Renal cortical epithelial cell (primary cell): ENCODE measurements at regions not wholly inside any gene's neighbourhood (a gene's known extent, or its start where the extent isn't known, plus 50 kb on each side); places are given as distances from the start of the nearest gene placed in this dataset.
"Not testable (repeated sequence)": the region's sequence is repeated elsewhere in the genome, so short reads cannot be mapped to it uniquely, and the experiment has no call there.

Experiments
- DNase-seq: peaks from one replicate; pipeline ENCODE4 v3.0.0-alpha.2; 2011; ENCODE audit warnings: low read depth

- no peak for DNase-seq
Measured at GRCh38 chr9:108062680-108063079, 573.1 kb upstream of the KLF4 start.

GRCh38 chr9:108060175-108060574 lies 570.6 kb upstream of the KLF4 start:
- DNase-seq: no peak

GRCh38 chr9:108058135-108058814 lies 568.7 kb upstream of the KLF4 start:
- peak; percentile 50 for DNase-seq

GRCh38 chr9:108057421-108058134 lies 568.0 kb upstream of the KLF4 start:
- DNase-seq: peak; percentile 91

GRCh38 chr9:108056805-108057386 lies 567.3 kb upstream of the KLF4 start:
- peak; percentile 79 for DNase-seq

GRCh38 chr9:108056084-108056804 lies 566.7 kb upstream of the KLF4 start:
- DNase-seq: no peak

GRCh38 chr9:108054131-108054630 lies 564.6 kb upstream of the KLF4 start:
- DNase-seq: no peak

- DNase-seq: peak; percentile 86
Measured at GRCh38 chr9:108053555-108054061, 564.0 kb upstream of the KLF4 start.

GRCh38 chr9:108052431-108053080 lies 563.0 kb upstream of the KLF4 start:
- DNase-seq: no peak

GRCh38 chr9:108050894-108051293 lies 561.3 kb upstream of the KLF4 start:
- no peak for DNase-seq

- no peak for DNase-seq
Measured at GRCh38 chr9:108049671-108050494, 560.3 kb upstream of the KLF4 start.

GRCh38 chr9:108049026-108049607 lies 559.5 kb upstream of the KLF4 start:
- DNase-seq: peak; percentile 98

- DNase-seq: no peak
Measured at GRCh38 chr9:108048406-108049025, 558.9 kb upstream of the KLF4 start.

- DNase-seq: not testable (repeated sequence)
Measured at GRCh38 chr9:108047777-108048176, 558.2 kb upstream of the KLF4 start.

GRCh38 chr9:108047264-108047663 lies 557.7 kb upstream of the KLF4 start:
- DNase-seq: no peak

- no peak for DNase-seq
Measured at GRCh38 chr9:108045851-108046250, 556.3 kb upstream of the KLF4 start.

GRCh38 chr9:108043585-108043984 lies 554.0 kb upstream of the KLF4 start:
- no peak for DNase-seq

- peak; percentile 96 for DNase-seq
Measured at GRCh38 chr9:108041551-108041950, 552.0 kb upstream of the KLF4 start.

- DNase-seq: peak; percentile 81
Measured at GRCh38 chr9:108040783-108041182, 551.2 kb upstream of the KLF4 start.

GRCh38 chr9:108039493-108039892 lies 549.9 kb upstream of the KLF4 start:
- no peak for DNase-seq
